HL-60 (cell line): ENCODE measurements at regions not wholly inside any gene's neighbourhood (a gene's known extent, or its start where the extent isn't known, plus 50 kb on each side); places are given as distances from the start of the nearest gene placed in this dataset.

Experiments used
- CTCF ChIP-seq: IDR thresholded peaks from one replicate; pipeline ENCODE4 v1.5.1; 2011; ENCODE audit warnings: low read length, control low read depth, inconsistent platforms; ENCODE audit not compliant: insufficient read depth
- GABPA ChIP-seq: IDR thresholded peaks from 2 replicates; pipeline ENCODE4 v1.6.1; 2012; ENCODE audit warnings: low read depth
- POLR2AphosphoS5 ChIP-seq: IDR thresholded peaks from 2 replicates; pipeline ENCODE4 v1.6.1; 2012; ENCODE audit warnings: low read depth
- REST ChIP-seq: IDR thresholded peaks from 2 replicates; pipeline ENCODE4 v1.6.1; 2012; ENCODE audit warnings: low read depth; ENCODE audit not compliant: insufficient replicate concordance

GRCh38 chr2:167856190-167856589 lies 391.2 kb downstream of the STK39 start:
- TF ChIP-seq POLR2AphosphoS5 = no peak
- no peak for TF ChIP-seq CTCF
- no peak for TF ChIP-seq REST
- TF ChIP-seq GABPA = no peak
